HFFc6 (cell line): ENCODE measurements at regions not wholly inside any gene's neighbourhood (a gene's known extent, or its start where the extent isn't known, plus 50 kb on each side); places are given as distances from the start of the nearest gene placed in this dataset.
A peak's percentile ranks its signal among the peaks of the same experiment; 100 is the strongest.

Experiments used
- DNase-seq: peaks from one replicate; pipeline ENCODE4 v3.0.0-alpha.2; 2018
- H3K27ac Mint-ChIP-seq: 2 replicates; pipeline ENCODE4 v1.8.0; 2020; ENCODE audit warnings: mild to moderate bottlenecking, mixed read lengths
- H3K27me3 Mint-ChIP-seq: 2 replicates; pipeline ENCODE4 v1.8.0; 2021; ENCODE audit warnings: mild to moderate bottlenecking, moderate library complexity, mixed read lengths; ENCODE audit not compliant: insufficient read depth
- H3K36me3 Mint-ChIP-seq: 2 replicates; pipeline ENCODE4 v1.8.0; 2021; ENCODE audit warnings: low read depth, mixed read lengths
- H3K4me1 Mint-ChIP-seq: 2 replicates; pipeline ENCODE4 v1.8.0; 2020; ENCODE audit warnings: low read depth, mixed read lengths
- H3K4me3 Mint-ChIP-seq: 2 replicates; pipeline ENCODE4 v1.8.0; 2020; ENCODE audit warnings: mild to moderate bottlenecking, moderate library complexity, mixed read lengths
- H3K9me3 Mint-ChIP-seq: 2 replicates; pipeline ENCODE4 v1.8.0; 2020; ENCODE audit warnings: mild to moderate bottlenecking, mixed read lengths
- TF ChIP-seq, protein P1 (sequence below): fragments of 200-600 bp; sonication (generic); IDR thresholded peaks from 2 replicates; pipeline ENCODE4 v1.5.0; 2021; ENCODE audit warnings: antibody characterized with exemption, mild to moderate bottlenecking

DNA sequence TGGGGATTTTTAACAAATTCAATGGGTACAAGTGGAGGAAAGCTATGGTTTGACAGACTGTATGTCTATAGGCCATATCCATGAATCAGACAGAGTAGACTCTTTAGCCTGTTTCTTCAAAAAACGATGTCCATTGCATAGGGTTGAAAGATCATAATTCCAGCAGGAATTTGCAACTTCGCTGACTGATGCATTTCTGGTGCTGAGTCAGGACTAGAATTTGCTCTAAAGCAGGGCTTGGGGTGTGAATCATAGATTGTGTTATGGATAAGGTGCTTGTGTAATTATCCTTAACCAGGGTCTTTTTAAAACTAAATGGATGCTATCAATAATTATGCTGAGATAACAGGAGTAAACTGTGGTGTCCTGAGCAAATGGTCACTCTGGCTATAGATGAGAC lies 200.4 kb upstream of the TBC1D5 start:
- Mint-ChIP-seq H3K4me3 (no peak overlapping the region), H3K27me3 (peaks cover 1% of the 10 kb centered on the region; the same call in 1 of the 2 replicates)

DNA sequence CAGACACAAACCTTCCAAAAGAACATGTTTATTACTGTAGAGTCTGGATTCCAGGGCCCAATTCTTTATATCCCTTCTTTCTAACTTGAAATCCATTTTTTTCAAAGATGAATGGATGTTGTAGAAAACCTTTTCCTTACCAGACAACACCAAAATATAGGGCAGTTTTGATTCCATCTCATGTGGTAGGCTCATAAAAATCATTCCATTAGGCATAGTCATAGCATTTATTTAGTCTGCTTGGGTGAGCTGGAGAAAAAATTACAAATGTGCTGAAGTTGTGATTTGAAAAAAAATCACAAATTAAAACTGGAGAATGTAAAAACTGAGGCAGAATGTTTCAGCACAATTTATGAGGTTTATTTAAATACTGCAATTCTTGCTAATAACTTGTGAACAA lies 199.3 kb upstream of the TBC1D5 start:
- TF ChIP-seq, protein P1, sequence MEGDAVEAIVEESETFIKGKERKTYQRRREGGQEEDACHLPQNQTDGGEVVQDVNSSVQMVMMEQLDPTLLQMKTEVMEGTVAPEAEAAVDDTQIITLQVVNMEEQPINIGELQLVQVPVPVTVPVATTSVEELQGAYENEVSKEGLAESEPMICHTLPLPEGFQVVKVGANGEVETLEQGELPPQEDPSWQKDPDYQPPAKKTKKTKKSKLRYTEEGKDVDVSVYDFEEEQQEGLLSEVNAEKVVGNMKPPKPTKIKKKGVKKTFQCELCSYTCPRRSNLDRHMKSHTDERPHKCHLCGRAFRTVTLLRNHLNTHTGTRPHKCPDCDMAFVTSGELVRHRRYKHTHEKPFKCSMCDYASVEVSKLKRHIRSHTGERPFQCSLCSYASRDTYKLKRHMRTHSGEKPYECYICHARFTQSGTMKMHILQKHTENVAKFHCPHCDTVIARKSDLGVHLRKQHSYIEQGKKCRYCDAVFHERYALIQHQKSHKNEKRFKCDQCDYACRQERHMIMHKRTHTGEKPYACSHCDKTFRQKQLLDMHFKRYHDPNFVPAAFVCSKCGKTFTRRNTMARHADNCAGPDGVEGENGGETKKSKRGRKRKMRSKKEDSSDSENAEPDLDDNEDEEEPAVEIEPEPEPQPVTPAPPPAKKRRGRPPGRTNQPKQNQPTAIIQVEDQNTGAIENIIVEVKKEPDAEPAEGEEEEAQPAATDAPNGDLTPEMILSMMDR = no peak
- Mint-ChIP-seq H3K36me3 (no peaks in the 10 kb centered on the region), H3K4me1 (peaks cover 47% of the 10 kb centered on the region), H3K9me3 (no peaks in the 10 kb centered on the region), H3K27me3 (no peaks in the 10 kb centered on the region; the same call in 1 of the 2 replicates), H3K4me3 (peak overlapping the region; percentile 9; the same call in 1 of the 2 replicates), H3K27ac (no peak overlapping the region)
- DNase-seq = peak; percentile 41

More for the DNA sequence above, 200.4 kb upstream of the TBC1D5 start:
- TF ChIP-seq, protein P1 = no peak
- Mint-ChIP-seq H3K9me3 (no peaks in the 10 kb centered on the region), H3K36me3 (no peaks in the 10 kb centered on the region), H3K4me1 (peaks cover 43% of the 10 kb centered on the region), H3K27ac (no peak overlapping the region)
- DNase-seq = peak; percentile 74

DNA sequence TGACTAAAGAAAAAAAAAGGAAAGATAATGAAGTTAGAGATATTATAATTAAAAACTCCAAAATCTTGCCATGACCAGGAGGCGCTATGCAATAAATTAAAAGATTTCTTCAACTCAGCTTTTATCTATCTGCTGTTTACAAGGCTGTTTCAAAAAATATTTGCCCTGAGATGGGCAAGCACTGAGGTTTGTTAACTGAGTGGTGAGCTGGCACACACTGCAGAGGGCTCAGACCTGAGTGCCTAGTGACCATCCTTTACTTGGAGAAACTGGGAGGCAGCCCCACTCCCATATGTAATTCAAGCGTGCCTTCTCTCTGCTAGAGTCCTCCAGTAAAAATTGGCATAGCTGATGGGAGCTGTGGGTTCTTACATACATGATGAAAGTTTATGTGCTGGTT lies 198.7 kb upstream of the TBC1D5 start:
- H3K4me1 Mint-ChIP-seq = peaks cover 49% of the 10 kb centered on the region
- DNase-seq = no peak
- H3K36me3 Mint-ChIP-seq = no peaks in the 10 kb centered on the region
- no peaks in the 10 kb centered on the region for H3K9me3 Mint-ChIP-seq
- no peaks in the 10 kb centered on the region; the same call in 1 of the 2 replicates for H3K27me3 Mint-ChIP-seq
- H3K4me3 Mint-ChIP-seq = no peak overlapping the region
- TF ChIP-seq, protein P1 = no peak
- no peak overlapping the region for H3K27ac Mint-ChIP-seq

DNA sequence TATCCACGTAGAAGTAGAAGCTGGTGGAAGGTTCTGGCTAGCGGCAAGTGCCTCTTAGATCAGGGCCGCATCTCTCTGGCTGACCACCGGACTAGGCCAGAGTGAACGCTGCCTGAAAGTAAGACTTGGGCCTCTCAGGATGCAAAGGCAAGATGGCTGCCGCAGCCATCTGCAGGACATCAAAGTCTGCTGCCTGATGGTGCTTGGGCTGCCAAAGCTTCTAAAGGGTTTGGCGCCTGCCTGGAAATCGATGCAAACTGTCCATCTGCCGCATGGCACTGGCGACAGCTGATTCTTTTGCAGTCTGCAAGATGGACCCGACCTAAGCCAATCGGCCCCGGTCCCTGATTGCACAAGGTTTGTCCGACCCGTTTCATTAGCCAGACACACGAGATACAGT lies 196.7 kb upstream of the TBC1D5 start:
- DNase-seq = no peak
- Mint-ChIP-seq H3K4me1 (peaks cover 52% of the 10 kb centered on the region), H3K27me3 (no peaks in the 10 kb centered on the region), H3K27ac (no peak overlapping the region), H3K9me3 (no peaks in the 10 kb centered on the region), H3K4me3 (no peak overlapping the region), H3K36me3 (no peaks in the 10 kb centered on the region)
- TF ChIP-seq, protein P1 = no peak

DNA sequence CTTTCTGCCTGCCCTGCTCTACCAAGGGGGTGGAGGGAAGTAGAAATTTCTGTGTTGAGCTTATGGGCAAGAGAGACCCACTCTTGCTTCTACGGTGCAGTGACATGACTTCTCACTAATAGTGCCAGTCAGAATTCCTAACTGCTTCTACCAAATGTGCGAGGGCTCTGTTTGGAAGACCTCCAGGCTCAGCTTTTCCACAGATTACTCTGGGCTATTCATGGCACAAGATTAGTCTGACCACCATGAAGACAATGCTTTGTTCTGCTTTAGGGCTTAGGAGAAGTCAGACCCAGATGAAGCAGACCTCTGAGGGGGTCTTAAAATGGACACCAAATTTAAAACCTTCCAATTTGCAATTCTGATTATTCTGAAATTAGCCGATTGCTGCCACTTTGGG lies 195.9 kb upstream of the TBC1D5 start:
- TF ChIP-seq, protein P1 = no peak
- H3K4me1 Mint-ChIP-seq = peaks cover 54% of the 10 kb centered on the region
- no peak overlapping the region for H3K27ac Mint-ChIP-seq
- H3K9me3 Mint-ChIP-seq = no peaks in the 10 kb centered on the region
- DNase-seq = no peak
- no peaks in the 10 kb centered on the region for H3K27me3 Mint-ChIP-seq
- no peak overlapping the region for H3K4me3 Mint-ChIP-seq
- H3K36me3 Mint-ChIP-seq = no peaks in the 10 kb centered on the region
